H9 (cell line): ENCODE measurements at regions not wholly inside any gene's neighbourhood (a gene's known extent, or its start where the extent isn't known, plus 50 kb on each side); places are given as distances from the start of the nearest gene placed in this dataset.

Experiments
- DNase-seq: peaks from one replicate; pipeline ENCODE4 v3.0.0-alpha.2; 2017
- H2AFZ ChIP-seq: one replicate; pipeline ENCODE4 v1.6.1; 2013; ENCODE audit warnings: mild to moderate bottlenecking, low read length, control low read depth, moderate library complexity
- H2AK5ac ChIP-seq: 2 replicates; pipeline ENCODE4 v1.6.1; 2013; ENCODE audit warnings: low read length, control low read depth, mixed read lengths; ENCODE audit not compliant: insufficient read length
- H2BK120ac ChIP-seq: one replicate; pipeline ENCODE4 v1.6.1; 2013; ENCODE audit warnings: low read depth, mild to moderate bottlenecking, low read length, control low read depth, inconsistent platforms; ENCODE audit not compliant: poor library complexity, severe bottlenecking
- H2BK12ac ChIP-seq: 2 replicates; pipeline ENCODE4 v1.6.1; 2013; ENCODE audit warnings: low read length, control low read depth, mixed read lengths, low read depth; ENCODE audit not compliant: insufficient read length
- H2BK15ac ChIP-seq: 2 replicates; pipeline ENCODE4 v1.6.1; 2013; ENCODE audit warnings: low read depth, low read length, control low read depth
- H2BK20ac ChIP-seq: one replicate; pipeline ENCODE4 v1.6.1; 2013; ENCODE audit warnings: low read depth, mild to moderate bottlenecking, low read length, control low read depth, inconsistent platforms; ENCODE audit not compliant: poor library complexity, severe bottlenecking
- H2BK5ac ChIP-seq: 2 replicates; pipeline ENCODE4 v1.6.1; 2013; ENCODE audit warnings: low read length, control low read depth, mixed read lengths; ENCODE audit not compliant: insufficient read length
- H3K14ac ChIP-seq: 2 replicates; pipeline ENCODE4 v1.6.1; 2013; ENCODE audit warnings: low read length, control low read depth; ENCODE audit not compliant: insufficient read depth
- H3K18ac ChIP-seq: 2 replicates; pipeline ENCODE4 v1.6.1; 2013; ENCODE audit warnings: low read depth, mild to moderate bottlenecking, mixed read lengths, low read length, control low read depth; ENCODE audit not compliant: insufficient read length
- H3K23ac ChIP-seq: 2 replicates; pipeline ENCODE4 v1.6.1; 2013; ENCODE audit warnings: low read length, control low read depth, mixed read lengths, low read depth; ENCODE audit not compliant: insufficient read length
- H3K23me2 ChIP-seq: 2 replicates; pipeline ENCODE4 v1.6.1; 2013; ENCODE audit warnings: low read depth, mild to moderate bottlenecking, mixed read lengths, low read length, control low read depth; ENCODE audit not compliant: insufficient read length, poor library complexity, severe bottlenecking
- H3K27ac ChIP-seq: 2 replicates; pipeline ENCODE4 v1.5.1; 2013; ENCODE audit warnings: low read length, control low read depth, mixed read lengths, low read depth; ENCODE audit not compliant: insufficient read length
- H3K27me3 ChIP-seq: 2 replicates; pipeline ENCODE4 v1.6.1; 2013; ENCODE audit warnings: low read length, control low read depth, inconsistent platforms; ENCODE audit not compliant: insufficient read depth
- H3K4ac ChIP-seq: 2 replicates; pipeline ENCODE4 v1.6.1; 2013; ENCODE audit warnings: low read depth, mild to moderate bottlenecking, control low read depth, inconsistent platforms, low read length, moderate library complexity
- H3K4me1 ChIP-seq: 2 replicates; pipeline ENCODE4 v1.6.1; 2013; ENCODE audit warnings: low read length, control low read depth, inconsistent platforms; ENCODE audit not compliant: insufficient read depth
- H3K4me2 ChIP-seq: 2 replicates; pipeline ENCODE4 v1.6.1; 2013; ENCODE audit warnings: low read length, control low read depth, mixed read lengths; ENCODE audit not compliant: insufficient read length, insufficient read depth
- H3K56ac ChIP-seq: 2 replicates; pipeline ENCODE4 v1.6.1; 2013; ENCODE audit warnings: low read depth, mild to moderate bottlenecking, mixed read lengths, low read length, control low read depth; ENCODE audit not compliant: insufficient read length
- H3K79me1 ChIP-seq: 2 replicates; pipeline ENCODE4 v1.6.1; 2013; ENCODE audit warnings: low read depth, mild to moderate bottlenecking, moderate library complexity, low read length, control low read depth, inconsistent platforms; ENCODE audit not compliant: insufficient read depth, poor library complexity, severe bottlenecking
- H3K79me2 ChIP-seq: 2 replicates; pipeline ENCODE4 v1.6.1; 2013; ENCODE audit warnings: low read length, control low read depth, inconsistent platforms; ENCODE audit not compliant: insufficient read depth
- H3K9ac ChIP-seq: 2 replicates; pipeline ENCODE4 v1.6.1; 2013; ENCODE audit warnings: low read length, control low read depth, mixed read lengths; ENCODE audit not compliant: insufficient read length; ENCODE audit errors: extremely low read depth
- H3K9me3 ChIP-seq: one replicate; pipeline ENCODE4 v1.6.1; 2013; ENCODE audit warnings: low read depth, low read length, inconsistent platforms; ENCODE audit not compliant: control insufficient read depth
- H3T11ph ChIP-seq: one replicate; pipeline ENCODE4 v1.6.1; 2013; ENCODE audit warnings: mild to moderate bottlenecking, low read length, control low read depth, inconsistent platforms
- H4K20me1 ChIP-seq: one replicate; pipeline ENCODE4 v1.6.1; 2013; ENCODE audit not compliant: control insufficient read depth, insufficient read length, insufficient read depth
- H4K5ac ChIP-seq: 2 replicates; pipeline ENCODE4 v1.6.1; 2013; ENCODE audit warnings: low read depth, mild to moderate bottlenecking, mixed read lengths, low read length, control low read depth; ENCODE audit not compliant: insufficient read length
- H4K8ac ChIP-seq: replicated peaks from 2 replicates; pipeline ENCODE4 v1.6.1; 2013; ENCODE audit warnings: low read length, control low read depth, mixed read lengths, low read depth; ENCODE audit not compliant: insufficient read length
- H4K91ac ChIP-seq: 2 replicates; pipeline ENCODE4 v1.6.1; 2013; ENCODE audit warnings: low read depth, mild to moderate bottlenecking, moderate library complexity, mixed read lengths, low read length, control low read depth; ENCODE audit not compliant: insufficient read length
- H3K27ac Mint-ChIP-seq, 3 experiments: 2 replicates in 2 of 3; 3 replicates in 1 of 3; pipeline ENCODE4 v1.8.0; 2020 to 2021; ENCODE audit warnings: mixed read lengths in 3 of 3, mild to moderate bottlenecking in 1 of 3, moderate library complexity in 1 of 3
- H3K27me3 Mint-ChIP-seq: 2 replicates; pipeline ENCODE4 v1.8.0; 2021; ENCODE audit warnings: low read depth, mild to moderate bottlenecking, moderate library complexity, mixed read lengths
- H3K36me3 Mint-ChIP-seq, 3 experiments: 2 replicates in 2 of 3; 3 replicates in 1 of 3; pipeline ENCODE4 v1.8.0; 2020 to 2021; ENCODE audit warnings: low read depth in 3 of 3, mixed read lengths in 3 of 3; ENCODE audit not compliant: insufficient read depth in 1 of 3
- H3K4me1 Mint-ChIP-seq, 2 experiments: 2 replicates each; pipeline ENCODE4 v1.8.0; 2020; ENCODE audit warnings: mixed read lengths in 2 of 2
- H3K4me3 Mint-ChIP-seq, 2 experiments: 2 replicates in 1 of 2; 3 replicates in 1 of 2; pipeline ENCODE4 v1.8.0; 2020 to 2021; ENCODE audit warnings: mild to moderate bottlenecking in 2 of 2, mixed read lengths in 2 of 2, moderate library complexity in 1 of 2
- H3K9me3 Mint-ChIP-seq, 2 experiments: 2 replicates in 1 of 2; 3 replicates in 1 of 2; pipeline ENCODE4 v1.8.0; 2020; ENCODE audit warnings: mild to moderate bottlenecking in 2 of 2, mixed read lengths in 2 of 2, moderate library complexity in 1 of 2
- TF ChIP-seq, protein P1 (sequence below): fragments of 200-600 bp; sonication (generic); conservative IDR thresholded peaks from 3 replicates; pipeline ENCODE4 v1.8.0; 2021; ENCODE audit warnings: antibody characterized with exemption, mild to moderate bottlenecking

DNA sequence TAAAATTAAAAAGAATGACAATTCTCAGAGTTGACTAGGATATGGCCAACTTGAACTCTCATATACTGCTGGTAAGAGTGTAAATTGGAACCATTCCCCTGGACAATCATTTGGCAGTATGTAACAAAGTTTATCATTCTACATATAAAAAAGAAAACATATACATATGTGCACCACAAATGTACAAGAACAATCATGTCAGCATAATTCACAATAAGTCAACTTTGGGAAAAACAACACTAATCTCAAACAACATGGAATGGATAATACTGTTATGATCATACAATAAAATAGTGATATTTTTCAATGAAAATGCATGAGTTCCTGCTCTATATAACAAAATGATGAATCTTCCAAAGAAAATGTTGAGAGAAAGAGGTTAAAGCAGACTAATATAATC, 1078.7 kb upstream of the EPHA7 start:
- H3K14ac ChIP-seq = no peak overlapping the region
- no peak overlapping the region for H2AK5ac ChIP-seq
- H4K20me1 ChIP-seq = no peaks in the 10 kb centered on the region
- Mint-ChIP-seq H3K36me3 (no peaks in the 10 kb centered on the region), H3K27ac (no peak overlapping the region), H3K9me3 (no peaks in the 10 kb centered on the region), H3K27me3 (no peaks in the 10 kb centered on the region), H3K4me3 (no peak overlapping the region), H3K4me1 (no peaks in the 10 kb centered on the region)
- H3K4me1 ChIP-seq = no peaks in the 10 kb centered on the region
- TF ChIP-seq, protein P1, sequence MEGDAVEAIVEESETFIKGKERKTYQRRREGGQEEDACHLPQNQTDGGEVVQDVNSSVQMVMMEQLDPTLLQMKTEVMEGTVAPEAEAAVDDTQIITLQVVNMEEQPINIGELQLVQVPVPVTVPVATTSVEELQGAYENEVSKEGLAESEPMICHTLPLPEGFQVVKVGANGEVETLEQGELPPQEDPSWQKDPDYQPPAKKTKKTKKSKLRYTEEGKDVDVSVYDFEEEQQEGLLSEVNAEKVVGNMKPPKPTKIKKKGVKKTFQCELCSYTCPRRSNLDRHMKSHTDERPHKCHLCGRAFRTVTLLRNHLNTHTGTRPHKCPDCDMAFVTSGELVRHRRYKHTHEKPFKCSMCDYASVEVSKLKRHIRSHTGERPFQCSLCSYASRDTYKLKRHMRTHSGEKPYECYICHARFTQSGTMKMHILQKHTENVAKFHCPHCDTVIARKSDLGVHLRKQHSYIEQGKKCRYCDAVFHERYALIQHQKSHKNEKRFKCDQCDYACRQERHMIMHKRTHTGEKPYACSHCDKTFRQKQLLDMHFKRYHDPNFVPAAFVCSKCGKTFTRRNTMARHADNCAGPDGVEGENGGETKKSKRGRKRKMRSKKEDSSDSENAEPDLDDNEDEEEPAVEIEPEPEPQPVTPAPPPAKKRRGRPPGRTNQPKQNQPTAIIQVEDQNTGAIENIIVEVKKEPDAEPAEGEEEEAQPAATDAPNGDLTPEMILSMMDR = no peak
- H3K4me2 ChIP-seq = no peak overlapping the region
- no peak overlapping the region for H3T11ph ChIP-seq
- no peak overlapping the region for H2BK5ac ChIP-seq
- no peak overlapping the region for H2BK120ac ChIP-seq
- H3K27me3 ChIP-seq = no peaks in the 10 kb centered on the region
- H4K8ac ChIP-seq = no peak overlapping the region
- no peak overlapping the region for H3K18ac ChIP-seq
- no peak for DNase-seq
- no peak overlapping the region for H3K23ac ChIP-seq
- no peak overlapping the region for H3K9ac ChIP-seq
- H3K79me1 ChIP-seq = no peaks in the 10 kb centered on the region
- no peak overlapping the region for H4K5ac ChIP-seq
- H2BK20ac ChIP-seq = no peak overlapping the region
- H3K4ac ChIP-seq = no peak overlapping the region
- no peak overlapping the region for H2BK15ac ChIP-seq
- no peak overlapping the region for H3K27ac ChIP-seq
- no peak overlapping the region for H2BK12ac ChIP-seq
- H4K91ac ChIP-seq = no peak overlapping the region
- H3K9me3 ChIP-seq = no peaks in the 10 kb centered on the region
- H3K56ac ChIP-seq = no peak overlapping the region
- H2AFZ ChIP-seq = no peak overlapping the region
- no peaks in the 10 kb centered on the region for H3K79me2 ChIP-seq
- H3K23me2 ChIP-seq = no peaks in the 10 kb centered on the region
